T-helper 17 cell (primary cell): ENCODE measurements at regions not wholly inside any gene's neighbourhood (a gene's known extent, or its start where the extent isn't known, plus 50 kb on each side); places are given as distances from the start of the nearest gene placed in this dataset.
"Not testable (repeated sequence)": the region's sequence is repeated elsewhere in the genome, so short reads cannot be mapped to it uniquely, and the experiment has no call there.

Experiments
- ATAC-seq: fragments of 150-1000 bp; cut with Tn5 transposase; 2 replicates; pipeline ENCODE4 v1.10.0; 2021; ENCODE audit warnings: mild to moderate bottlenecking, moderate library complexity
- DNase-seq, 3 donors: peaks; one replicate each; pipeline versions ENCODE4 v3.0.0 to v3.0.0-alpha.2; 2020 to 2021
- H3K9me3 ChIP-seq: one replicate; pipeline ENCODE4 v1.7.0; 2013; ENCODE audit warnings: low read length, mild to moderate bottlenecking; ENCODE audit not compliant: control insufficient read depth, poor library complexity, severe bottlenecking
- H3K27ac Mint-ChIP-seq: one replicate; pipeline ENCODE4 v1.8.0; 2022; ENCODE audit warnings: mild to moderate bottlenecking, moderate library complexity, mixed read lengths
- H3K27me3 Mint-ChIP-seq: one replicate; pipeline ENCODE4 v1.8.0; 2022; ENCODE audit warnings: mixed read lengths
- H3K36me3 Mint-ChIP-seq: one replicate; pipeline ENCODE4 v1.8.0; 2022; ENCODE audit warnings: low read depth, mixed read lengths
- H3K4me1 Mint-ChIP-seq: one replicate; pipeline ENCODE4 v1.8.0; 2022; ENCODE audit warnings: mild to moderate bottlenecking, mixed read lengths
- H3K4me3 Mint-ChIP-seq: one replicate; pipeline ENCODE4 v1.8.0; 2022; ENCODE audit warnings: mild to moderate bottlenecking, moderate library complexity, mixed read lengths

DNA sequence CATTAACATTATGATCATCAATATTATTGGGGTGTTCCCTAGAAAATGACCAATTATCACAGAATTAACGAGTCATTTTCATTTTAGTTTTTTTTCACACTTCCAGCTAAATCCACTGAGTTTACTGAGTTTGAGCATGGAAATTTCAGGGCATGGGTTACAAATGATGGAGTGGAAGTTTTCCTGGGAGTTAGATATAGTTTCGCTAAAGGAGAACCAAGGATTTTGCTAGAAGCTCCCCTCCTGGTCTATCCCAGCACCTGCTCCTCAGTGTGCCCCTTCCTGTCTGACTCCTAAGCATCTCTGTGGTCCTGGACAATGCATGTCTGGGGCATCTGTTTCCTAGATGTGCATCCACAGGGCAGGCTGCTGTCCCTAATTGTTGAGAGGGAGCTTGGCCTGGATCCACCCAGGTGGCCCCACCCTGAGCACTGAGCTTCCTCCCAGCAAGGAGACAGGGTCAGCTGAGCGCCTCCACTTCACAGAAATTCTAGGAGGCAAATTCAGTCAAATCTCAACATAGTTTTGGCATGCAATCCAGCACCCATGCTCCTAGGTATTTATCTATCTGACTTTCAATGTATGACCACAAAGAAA is 102.3 kb upstream of the GOLGA6L6 start:
- no peaks in the 10 kb centered on the region for H3K9me3 ChIP-seq
- DNase-seq (no peak), ATAC-seq (no peak)
- no peaks in the 10 kb centered on the region for H3K4me1 Mint-ChIP-seq
- peak overlapping the region; percentile 8 for H3K27ac Mint-ChIP-seq
- peaks cover 6% of the 10 kb centered on the region for H3K36me3 Mint-ChIP-seq
- H3K27me3 Mint-ChIP-seq = peaks cover 5% of the 10 kb centered on the region
- no peak overlapping the region for H3K4me3 Mint-ChIP-seq

DNA sequence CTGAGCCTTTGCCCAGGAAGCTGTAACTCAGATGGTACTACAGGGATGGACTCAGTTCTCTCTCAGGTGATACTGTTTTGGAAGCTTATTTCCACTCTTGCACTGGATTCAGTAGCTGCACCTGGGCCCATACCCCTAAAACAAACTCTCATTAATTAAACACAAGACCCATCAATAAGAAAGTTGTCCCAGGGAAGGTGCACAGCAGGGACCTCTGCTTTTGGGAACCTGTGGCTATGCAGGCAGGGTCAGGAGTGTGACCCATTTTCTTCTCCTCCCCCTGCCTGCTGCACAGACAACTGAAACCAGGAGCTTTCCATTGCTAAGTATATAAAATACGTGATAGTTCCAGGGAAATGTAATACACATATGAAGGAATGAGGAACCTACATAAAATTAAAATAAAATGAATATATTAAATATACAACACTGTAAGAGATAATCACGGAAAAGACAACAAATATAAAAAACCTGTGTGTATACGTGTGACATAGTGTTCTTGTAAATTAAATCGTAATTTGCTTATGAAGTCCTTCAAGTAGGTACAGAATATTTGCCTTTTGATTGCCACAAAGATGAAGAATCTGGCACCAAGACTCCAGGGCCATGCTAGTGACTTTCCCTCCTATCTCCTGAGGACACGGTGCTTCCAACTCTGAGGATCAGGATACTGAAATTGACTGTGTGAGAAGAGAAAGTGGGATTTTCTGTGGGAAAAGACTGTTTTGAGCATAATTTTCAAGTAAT is 101.6 kb upstream of the GOLGA6L6 start:
- no peak overlapping the region for H3K27ac Mint-ChIP-seq
- DNase-seq (no peak), ATAC-seq (no peak)
- no peaks in the 10 kb centered on the region for H3K9me3 ChIP-seq
- no peaks in the 10 kb centered on the region for H3K4me1 Mint-ChIP-seq
- no peak overlapping the region for H3K4me3 Mint-ChIP-seq
- peaks cover 5% of the 10 kb centered on the region for H3K27me3 Mint-ChIP-seq
- H3K36me3 Mint-ChIP-seq = peaks cover 6% of the 10 kb centered on the region

DNA sequence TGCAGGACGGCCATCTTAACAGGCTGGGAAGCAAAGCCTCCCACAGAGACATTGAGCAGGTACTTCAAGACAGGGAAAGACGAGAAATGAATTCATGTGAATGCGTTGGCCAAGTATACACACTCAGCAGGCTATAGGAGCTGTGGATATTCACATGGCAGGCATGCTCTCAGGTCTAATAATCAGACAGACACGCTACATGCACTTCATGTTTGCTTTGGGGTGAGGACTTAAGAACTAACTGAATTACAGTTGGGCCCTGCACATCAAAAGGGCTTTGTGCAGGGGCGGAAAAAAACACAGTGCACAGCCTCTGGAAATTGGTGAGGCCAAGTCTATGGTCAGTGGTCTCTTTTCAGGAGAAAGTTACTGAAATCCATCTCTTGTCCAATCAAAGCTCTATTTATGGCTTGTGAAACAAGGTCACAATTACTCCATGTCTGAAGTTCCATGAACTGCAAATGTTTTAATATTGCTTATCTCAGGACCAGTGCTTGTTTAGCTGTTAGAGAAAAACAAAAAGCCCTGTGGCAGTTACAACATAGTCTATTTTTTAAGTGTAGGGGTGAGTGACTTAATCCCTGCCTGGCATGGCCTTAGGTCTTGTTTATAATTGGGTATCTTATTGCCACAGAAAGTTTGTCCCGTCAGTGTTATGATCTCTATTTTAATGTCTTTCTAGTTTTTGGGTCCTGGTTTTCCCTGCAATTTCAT is 100.6 kb upstream of the GOLGA6L6 start:
- Mint-ChIP-seq H3K27ac (no peak overlapping the region), H3K27me3 (peaks cover 5% of the 10 kb centered on the region), H3K4me3 (no peak overlapping the region), H3K4me1 (no peaks in the 10 kb centered on the region), H3K36me3 (peaks cover 6% of the 10 kb centered on the region)
- DNase-seq (no peak), ATAC-seq (no peak)
- no peaks in the 10 kb centered on the region for H3K9me3 ChIP-seq

DNA sequence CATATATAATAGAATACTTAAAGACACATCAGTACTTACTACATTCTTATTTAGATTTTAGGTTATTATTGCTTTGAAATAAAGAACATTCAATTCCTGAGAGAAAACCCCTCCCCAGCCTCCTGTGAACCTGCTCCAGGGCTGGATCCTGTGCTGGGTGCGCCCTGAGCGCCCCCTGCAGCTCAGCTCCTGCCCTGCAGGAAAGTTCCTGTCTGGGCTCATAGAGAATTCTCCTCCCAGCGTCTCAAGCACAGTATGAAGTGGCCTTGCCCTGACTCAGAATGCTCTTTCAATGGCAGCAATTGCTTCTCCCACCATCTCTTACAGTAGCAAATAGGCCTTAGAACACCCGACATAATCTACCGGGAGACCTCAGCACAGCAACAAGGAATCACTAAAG is 98.8 kb upstream of the GOLGA6L6 start:
- H3K4me1 Mint-ChIP-seq, DNase-seq, H3K4me3 Mint-ChIP-seq, H3K36me3 Mint-ChIP-seq, H3K9me3 ChIP-seq, H3K27me3 Mint-ChIP-seq, H3K27ac Mint-ChIP-seq: not testable (repeated sequence)
- peak; percentile 72 for ATAC-seq

DNA sequence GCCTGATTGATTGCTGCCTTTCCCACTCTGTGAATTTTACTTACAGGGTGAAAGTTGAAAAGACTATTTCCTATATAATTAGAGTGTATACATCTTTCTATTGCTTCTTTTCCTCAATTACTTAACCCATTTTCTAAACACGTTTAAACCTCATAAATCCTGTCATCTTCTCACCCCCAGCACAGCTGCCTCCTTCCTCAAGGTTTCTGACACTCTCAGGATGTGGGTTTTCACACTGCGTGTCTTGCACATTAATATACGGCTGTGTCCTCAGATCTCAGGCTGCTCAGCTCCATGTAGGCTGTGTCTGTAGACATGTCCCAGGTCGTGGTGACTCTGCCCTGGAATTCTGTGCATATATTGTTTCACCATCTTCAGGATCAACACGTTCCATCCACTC is 97.6 kb upstream of the GOLGA6L6 start:
- H3K36me3 Mint-ChIP-seq, ATAC-seq, DNase-seq, H3K4me3 Mint-ChIP-seq, H3K4me1 Mint-ChIP-seq, H3K27me3 Mint-ChIP-seq, H3K27ac Mint-ChIP-seq, H3K9me3 ChIP-seq: not testable (repeated sequence)

DNA sequence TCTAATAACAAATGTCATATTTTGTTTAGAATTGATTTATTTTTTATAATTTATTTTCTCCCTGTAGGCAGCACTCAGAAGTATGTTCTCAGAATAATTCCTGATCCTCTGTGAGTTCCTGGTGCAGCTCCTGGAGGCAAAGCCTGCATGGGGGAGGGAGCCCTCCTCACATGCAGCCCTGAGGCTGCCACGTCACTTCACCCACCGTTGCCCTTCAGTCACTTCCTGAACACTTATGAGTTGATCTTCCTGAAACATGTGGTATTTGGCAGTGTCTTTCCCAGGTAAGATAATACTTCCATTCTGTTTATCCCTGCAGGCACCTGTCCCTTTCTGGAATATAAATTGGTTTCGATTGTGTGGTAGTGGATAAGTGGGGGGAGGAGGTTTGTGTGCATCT is 95.9 kb upstream of the GOLGA6L6 start:
- not testable (repeated sequence) for H3K27ac Mint-ChIP-seq, DNase-seq, H3K9me3 ChIP-seq, H3K27me3 Mint-ChIP-seq, H3K4me1 Mint-ChIP-seq, ATAC-seq, H3K4me3 Mint-ChIP-seq, H3K36me3 Mint-ChIP-seq

DNA sequence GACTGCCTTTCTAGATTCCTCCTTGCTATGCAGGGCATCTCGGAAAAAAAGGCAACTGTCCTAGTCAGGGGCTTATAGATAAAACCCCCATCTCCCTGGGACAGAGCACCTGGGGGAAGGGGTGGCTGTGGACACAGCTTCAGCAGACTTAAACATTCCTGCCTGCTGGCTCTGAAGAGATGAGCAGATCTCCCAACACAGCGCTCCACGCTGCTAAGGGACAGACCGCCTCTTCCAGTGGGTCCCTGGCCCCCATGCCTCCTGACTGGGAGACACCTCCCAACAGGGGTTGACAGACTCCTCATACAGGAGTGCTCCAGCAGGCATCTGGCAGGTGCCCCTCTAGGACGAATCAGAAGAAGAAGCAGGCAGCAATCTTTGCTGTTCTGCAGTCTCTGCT is 87.9 kb upstream of the GOLGA6L6 start:
- not testable (repeated sequence) for H3K9me3 ChIP-seq, ATAC-seq, H3K4me3 Mint-ChIP-seq, H3K4me1 Mint-ChIP-seq, H3K36me3 Mint-ChIP-seq, H3K27me3 Mint-ChIP-seq, DNase-seq, H3K27ac Mint-ChIP-seq

DNA sequence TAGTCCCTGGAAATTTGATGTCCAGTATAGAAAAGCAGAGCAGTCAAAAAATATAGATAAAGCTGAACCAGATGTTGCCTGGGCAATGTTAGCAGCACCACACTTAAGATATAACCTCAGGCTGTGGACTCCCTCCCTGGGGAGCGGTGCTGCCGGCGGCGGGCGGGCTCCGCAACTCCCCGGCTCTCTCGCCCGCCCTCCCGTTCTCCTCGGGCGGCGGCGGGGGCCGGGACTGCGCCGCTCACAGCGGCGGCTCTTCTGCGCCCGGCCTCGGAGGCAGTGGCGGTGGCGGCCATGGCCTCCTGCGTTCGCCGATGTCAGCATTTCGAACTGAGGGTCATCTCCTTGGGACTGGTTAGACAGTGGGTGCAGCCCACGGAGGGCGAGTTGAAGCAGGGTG is 86.9 kb upstream of the GOLGA6L6 start:
- not testable (repeated sequence) for H3K9me3 ChIP-seq, ATAC-seq, H3K4me3 Mint-ChIP-seq, H3K27ac Mint-ChIP-seq, H3K36me3 Mint-ChIP-seq, H3K27me3 Mint-ChIP-seq, H3K4me1 Mint-ChIP-seq, DNase-seq

DNA sequence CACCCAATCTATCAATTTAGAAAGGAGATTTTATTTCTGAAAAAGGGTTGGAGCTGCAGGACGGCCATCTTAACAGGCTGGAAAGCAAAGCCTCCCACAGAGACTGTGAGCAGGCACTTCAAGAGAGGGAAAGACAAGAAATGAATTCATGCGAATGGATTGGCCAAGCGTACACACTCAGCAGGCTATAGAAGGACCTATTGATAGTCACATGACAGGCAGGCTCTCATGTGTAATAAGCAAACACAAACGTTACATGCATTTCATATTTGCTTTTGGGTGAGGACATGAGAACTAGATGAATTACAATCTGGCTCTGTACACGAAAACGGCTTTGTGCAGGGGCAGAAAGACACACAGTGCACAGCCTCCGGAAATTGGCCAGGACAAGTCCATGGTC is 83.9 kb upstream of the GOLGA6L6 start:
- H3K9me3 ChIP-seq, DNase-seq, H3K4me1 Mint-ChIP-seq, H3K27me3 Mint-ChIP-seq, H3K27ac Mint-ChIP-seq, ATAC-seq, H3K36me3 Mint-ChIP-seq, H3K4me3 Mint-ChIP-seq: not testable (repeated sequence)

DNA sequence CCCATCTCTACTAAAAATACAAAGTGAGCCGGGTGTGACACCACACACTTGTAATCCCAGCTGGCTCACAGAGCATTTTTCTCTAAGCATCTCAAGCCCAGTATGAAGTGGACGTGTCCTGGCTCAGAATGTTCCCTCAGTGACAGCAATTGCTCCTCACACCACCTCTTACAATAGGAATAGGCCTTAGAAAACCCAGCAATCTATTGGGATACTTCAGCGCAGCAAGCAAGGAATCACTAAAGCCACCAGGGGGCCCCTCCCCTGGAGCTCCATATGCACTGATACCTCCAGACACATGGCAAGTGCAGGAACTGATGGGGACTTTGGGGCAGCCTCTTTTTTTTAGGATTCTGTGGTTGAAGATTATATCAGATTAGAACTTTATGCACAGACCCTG is 82.5 kb upstream of the GOLGA6L6 start:
- not testable (repeated sequence) for DNase-seq, H3K9me3 ChIP-seq, H3K27ac Mint-ChIP-seq, H3K4me1 Mint-ChIP-seq, H3K36me3 Mint-ChIP-seq, H3K27me3 Mint-ChIP-seq, H3K4me3 Mint-ChIP-seq, ATAC-seq

DNA sequence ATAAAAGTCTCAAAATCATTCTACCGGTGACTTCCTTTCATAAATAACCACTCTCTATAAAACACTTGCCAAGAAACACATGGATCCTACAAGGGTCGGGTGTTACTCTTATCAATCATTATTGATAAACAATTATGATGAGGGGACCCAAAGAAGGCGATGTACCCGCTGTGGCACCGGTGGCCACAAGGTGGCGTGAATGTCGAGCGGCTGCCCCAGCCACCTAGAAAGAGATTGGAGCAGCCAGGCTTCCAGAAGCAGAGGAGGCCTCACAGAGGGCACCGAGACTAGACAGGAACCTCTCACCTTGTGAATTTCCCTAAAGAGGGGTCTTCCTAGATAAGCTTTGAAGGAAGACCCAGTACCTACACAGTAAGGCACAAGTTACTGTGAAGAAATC is 80.5 kb upstream of the GOLGA6L6 start:
- H3K36me3 Mint-ChIP-seq, H3K27ac Mint-ChIP-seq: not testable (repeated sequence)
- peak; percentile 42 for ATAC-seq

DNA sequence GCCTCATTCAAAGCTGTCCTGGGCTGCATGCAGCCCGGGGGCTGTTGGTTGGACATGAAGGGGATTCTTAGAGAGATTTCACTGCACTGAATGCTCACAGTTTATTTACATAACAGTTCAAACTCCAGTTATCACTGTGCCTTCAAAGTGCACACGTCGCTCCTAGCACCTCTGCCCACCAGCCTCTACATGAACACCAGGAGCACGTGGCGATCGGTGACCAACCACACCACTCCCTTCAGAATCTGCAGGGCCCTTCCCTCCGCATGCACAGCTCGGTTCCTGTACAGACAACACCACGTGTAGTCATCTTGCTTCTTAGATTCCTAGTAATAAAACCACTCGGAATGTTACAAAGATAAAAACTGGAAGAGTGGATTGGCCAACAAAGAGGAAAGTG is 72.9 kb upstream of the GOLGA6L6 start:
- H3K9me3 ChIP-seq, H3K36me3 Mint-ChIP-seq, H3K4me1 Mint-ChIP-seq, H3K4me3 Mint-ChIP-seq, DNase-seq, ATAC-seq, H3K27ac Mint-ChIP-seq, H3K27me3 Mint-ChIP-seq: not testable (repeated sequence)

More for the DNA sequence above, 80.5 kb upstream of the GOLGA6L6 start:
- not testable (repeated sequence) for H3K9me3 ChIP-seq, H3K4me3 Mint-ChIP-seq, H3K4me1 Mint-ChIP-seq, H3K27me3 Mint-ChIP-seq, DNase-seq

DNA sequence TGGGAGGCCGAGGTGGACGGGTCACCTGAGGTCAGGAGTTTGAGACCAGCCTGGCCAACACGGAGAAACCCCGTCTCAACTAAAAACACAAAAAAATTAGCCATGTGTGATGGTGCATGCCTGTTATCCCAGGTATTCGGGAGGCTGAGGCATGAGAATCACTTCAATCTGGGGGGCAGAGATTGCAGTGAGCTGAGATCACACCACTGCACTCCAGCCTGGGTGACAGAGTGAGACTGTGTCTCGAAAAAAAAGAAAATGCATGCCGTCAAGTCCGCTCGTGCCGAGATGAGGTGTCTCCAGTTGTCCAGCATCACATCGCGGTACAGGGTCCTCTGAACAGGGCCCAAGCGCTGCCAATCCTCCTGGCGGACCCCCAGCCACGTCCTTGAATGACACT is 71.2 kb upstream of the GOLGA6L6 start:
- H3K27me3 Mint-ChIP-seq, H3K4me1 Mint-ChIP-seq, H3K9me3 ChIP-seq: not testable (repeated sequence)

DNA sequence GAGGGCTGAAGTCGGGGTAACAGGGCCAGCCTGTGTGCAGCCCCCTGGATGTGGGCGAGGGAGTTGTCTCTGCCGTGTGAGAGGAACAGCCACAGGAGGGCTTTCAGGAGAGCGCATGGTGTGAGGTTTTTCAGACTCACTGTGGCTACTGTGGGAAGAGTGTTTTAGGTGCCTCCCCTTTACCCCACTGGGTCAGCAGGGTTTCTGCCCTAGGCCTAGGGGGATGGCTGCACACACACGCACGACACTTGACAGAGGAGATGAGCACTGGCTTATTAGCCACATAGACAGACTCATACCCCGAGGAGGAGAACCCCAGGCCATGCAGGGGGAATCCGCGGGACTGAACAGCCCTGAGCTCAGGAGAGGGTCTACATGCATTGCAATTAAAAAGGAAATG is 70.8 kb upstream of the GOLGA6L6 start:
- not testable (repeated sequence) for H3K27me3 Mint-ChIP-seq, DNase-seq, H3K4me1 Mint-ChIP-seq, H3K27ac Mint-ChIP-seq, H3K9me3 ChIP-seq, ATAC-seq, H3K4me3 Mint-ChIP-seq, H3K36me3 Mint-ChIP-seq

More for the DNA sequence above, 71.2 kb upstream of the GOLGA6L6 start:
- not testable (repeated sequence) for H3K4me3 Mint-ChIP-seq, H3K27ac Mint-ChIP-seq, ATAC-seq, H3K36me3 Mint-ChIP-seq, DNase-seq
